ENCODE measurements at regions not wholly inside any gene's neighbourhood (a gene's known extent, or its start where the extent isn't known, plus 50 kb on each side); places are given as distances from the start of the nearest gene placed in this dataset.

DNA sequence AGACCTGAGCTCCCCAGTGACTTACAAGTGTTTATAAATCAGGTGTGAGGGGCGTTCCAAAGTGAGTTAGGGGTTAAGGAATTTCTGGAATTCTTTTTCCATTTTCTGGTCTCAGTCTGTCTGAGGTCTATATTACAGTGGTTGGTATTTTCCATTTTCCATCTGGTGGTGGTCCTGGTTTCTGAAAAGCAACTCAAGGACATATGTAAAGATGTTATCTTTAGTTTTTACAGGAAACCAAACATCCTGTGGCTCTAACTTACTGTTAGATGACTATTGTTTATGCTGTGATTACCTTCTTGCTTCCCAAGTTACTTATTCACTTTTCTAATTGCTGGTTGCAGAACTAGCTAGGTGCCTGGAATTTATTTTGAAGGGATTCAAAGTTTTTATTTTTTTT lies 53.5 kb upstream of the IL21 start:
- no peak for TF ChIP-seq CHD1 (IDR thresholded peaks at IDR 0.05; ENCODE audit: low read depth, low read length)
- no peak for TF ChIP-seq ZNF274 (IDR thresholded peaks at IDR 0.05; ENCODE audit: borderline replicate concordance, extremely low read depth, low read length)
- no peak for TF ChIP-seq CHD2 (IDR thresholded peaks at IDR 0.05; ENCODE audit: low read length)
- TF ChIP-seq POLR2AphosphoS5 (IDR thresholded peaks at IDR 0.05; ENCODE audit: low read depth, low read length) = no peak
- TF ChIP-seq, protein P1, sequence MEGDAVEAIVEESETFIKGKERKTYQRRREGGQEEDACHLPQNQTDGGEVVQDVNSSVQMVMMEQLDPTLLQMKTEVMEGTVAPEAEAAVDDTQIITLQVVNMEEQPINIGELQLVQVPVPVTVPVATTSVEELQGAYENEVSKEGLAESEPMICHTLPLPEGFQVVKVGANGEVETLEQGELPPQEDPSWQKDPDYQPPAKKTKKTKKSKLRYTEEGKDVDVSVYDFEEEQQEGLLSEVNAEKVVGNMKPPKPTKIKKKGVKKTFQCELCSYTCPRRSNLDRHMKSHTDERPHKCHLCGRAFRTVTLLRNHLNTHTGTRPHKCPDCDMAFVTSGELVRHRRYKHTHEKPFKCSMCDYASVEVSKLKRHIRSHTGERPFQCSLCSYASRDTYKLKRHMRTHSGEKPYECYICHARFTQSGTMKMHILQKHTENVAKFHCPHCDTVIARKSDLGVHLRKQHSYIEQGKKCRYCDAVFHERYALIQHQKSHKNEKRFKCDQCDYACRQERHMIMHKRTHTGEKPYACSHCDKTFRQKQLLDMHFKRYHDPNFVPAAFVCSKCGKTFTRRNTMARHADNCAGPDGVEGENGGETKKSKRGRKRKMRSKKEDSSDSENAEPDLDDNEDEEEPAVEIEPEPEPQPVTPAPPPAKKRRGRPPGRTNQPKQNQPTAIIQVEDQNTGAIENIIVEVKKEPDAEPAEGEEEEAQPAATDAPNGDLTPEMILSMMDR (IDR thresholded peaks at IDR 0.05; ENCODE audit: control extremely low read depth in 1 of 3, insufficient read depth in 1 of 3, low read depth in 1 of 3, low read length in 3 of 3) = no peak
- TF ChIP-seq JUN (IDR thresholded peaks at IDR 0.05; ENCODE audit: low read depth, low read length) = no peak
- no peak for TF ChIP-seq GABPA (IDR thresholded peaks at IDR 0.05; ENCODE audit: borderline replicate concordance, insufficient read depth, low read length)
- TF ChIP-seq POLR2A (IDR thresholded peaks at IDR 0.05; ENCODE audit: control extremely low read depth in 1 of 2, low read depth in 2 of 2, low read length in 2 of 2) = no peak
- no peak for TF ChIP-seq TAF1 (IDR thresholded peaks at IDR 0.05; ENCODE audit: low read depth, low read length)

Measured in H1 (cell line).